NCI-H524 treated with DMSO at 0.1 percent for 48 hours (cell line): ENCODE measurements at regions not wholly inside any gene's neighbourhood (a gene's known extent, or its start where the extent isn't known, plus 50 kb on each side); places are given as distances from the start of the nearest gene placed in this dataset.
"Not testable (repeated sequence)": the region's sequence is repeated elsewhere in the genome, so short reads cannot be mapped to it uniquely, and the experiment has no call there.

Experiments used
- DNase-seq: peaks from one replicate; lab custom pipeline; 2025; lab: John Stamatoyannopoulos, UW

- no peak for DNase-seq
Measured at GRCh38 chr2:150371044-150371818, 116.2 kb downstream of the RND3 start.

- no peak for DNase-seq
Measured at GRCh38 chr2:150370561-150370960, 116.9 kb downstream of the RND3 start.

GRCh38 chr2:150369862-150370261, 117.6 kb downstream of the RND3 start:
- no peak for DNase-seq

GRCh38 chr2:150358468-150358807, 129.0 kb downstream of the RND3 start:
- DNase-seq, result no peak

- DNase-seq, result no peak
Measured at GRCh38 chr2:150357770-150358467, 129.5 kb downstream of the RND3 start.

GRCh38 chr2:150355440-150355839, 132.0 kb downstream of the RND3 start:
- no peak for DNase-seq

- no peak for DNase-seq
Measured at GRCh38 chr2:150353376-150353775, 134.1 kb downstream of the RND3 start.

GRCh38 chr2:150351922-150352321, 135.5 kb downstream of the RND3 start:
- DNase-seq, result no peak

GRCh38 chr2:150350500-150350899, 137.0 kb downstream of the RND3 start:
- no peak for DNase-seq

GRCh38 chr2:150346806-150347205, 140.7 kb downstream of the RND3 start:
- no peak for DNase-seq

- DNase-seq, result no peak
Measured at GRCh38 chr2:150341982-150342680, 145.3 kb downstream of the RND3 start.

- DNase-seq, result peak; percentile 37
Measured at GRCh38 chr2:150339951-150340350, 147.5 kb downstream of the RND3 start.

- no peak for DNase-seq
Measured at GRCh38 chr2:150339282-150339681, 148.2 kb downstream of the RND3 start.

- DNase-seq, result no peak
Measured at GRCh38 chr2:150335596-150335995, 151.9 kb downstream of the RND3 start.

- no peak for DNase-seq
Measured at GRCh38 chr2:150332383-150332782, 155.1 kb downstream of the RND3 start.

- no peak for DNase-seq
Measured at GRCh38 chr2:150327564-150328489, 159.6 kb downstream of the RND3 start.

- DNase-seq, result no peak
Measured at GRCh38 chr2:150325656-150326314, 161.7 kb downstream of the RND3 start.

- not testable (repeated sequence) for DNase-seq
Measured at GRCh38 chr2:150323071-150323470, 164.4 kb downstream of the RND3 start.

- no peak for DNase-seq
Measured at GRCh38 chr2:150320608-150321007, 166.9 kb downstream of the RND3 start.

- DNase-seq, result no peak
Measured at GRCh38 chr2:150319658-150320555, 167.6 kb downstream of the RND3 start.
